A549 (cell line): ENCODE measurements at regions not wholly inside any gene's neighbourhood (a gene's known extent, or its start where the extent isn't known, plus 50 kb on each side); places are given as distances from the start of the nearest gene placed in this dataset.

Experiments used
- CTCF ChIP-seq: fragments of >200 bp; sonication (Bioruptor Twin); formaldehyde crosslinking; IDR thresholded peaks from 3 replicates; pipeline ENCODE4 v1.5.1; 2016
- KDM5A ChIP-seq: fragments of 200-600 bp; sonication (generic); IDR thresholded peaks from 2 replicates; pipeline ENCODE4 v1.6.1; 2016; ENCODE audit warnings: antibody characterized with exemption, mild to moderate bottlenecking
- POLR2A ChIP-seq: IDR thresholded peaks from 2 replicates; pipeline ENCODE4 v1.6.1; 2012; ENCODE audit warnings: mild to moderate bottlenecking, low read length
- POLR2AphosphoS2 ChIP-seq: conservative IDR thresholded peaks from 2 replicates; pipeline ENCODE4 v1.6.1; 2012; ENCODE audit warnings: low read length, improper control_type of control experiment, inconsistent platforms
- RAD21 ChIP-seq, 2 experiments: fragments of >200 bp in 1 of 2; sonication (Bioruptor Twin) in 1 of 2; formaldehyde crosslinking in 1 of 2; IDR thresholded peaks in 1 of 2; conservative IDR thresholded peaks in 1 of 2; 2 replicates in 1 of 2; 3 replicates in 1 of 2; pipeline ENCODE4 v1.6.1; 2012 to 2018; ENCODE audit warnings: inconsistent platforms in 1 of 2
- SMC3 ChIP-seq: fragments of >200 bp; sonication (Bioruptor Twin); formaldehyde crosslinking; IDR thresholded peaks from 3 replicates; pipeline ENCODE4 v1.6.1; 2018; ENCODE audit warnings: inconsistent platforms

DNA sequence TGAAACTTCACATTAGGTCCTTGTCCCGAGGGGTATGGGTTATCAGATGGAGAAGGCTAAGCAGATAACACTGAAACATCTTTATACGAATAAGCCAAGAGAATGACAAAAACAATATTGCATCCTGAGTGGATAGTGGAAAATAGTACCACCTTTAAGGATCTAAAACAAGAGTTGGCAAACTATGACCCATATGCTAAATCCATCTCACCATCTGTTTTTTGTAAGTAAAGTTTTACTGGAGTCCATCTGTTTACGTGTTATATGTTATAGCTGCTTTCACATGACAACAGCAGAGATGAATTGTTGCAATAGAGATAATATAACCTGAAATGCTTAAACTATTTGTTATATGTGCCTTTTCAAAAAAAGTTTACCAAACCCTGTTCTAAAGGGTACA, 76.1 kb upstream of the TRDN start:
- TF ChIP-seq CTCF, result no peak
- TF ChIP-seq KDM5A, result no peak
- no peak for TF ChIP-seq POLR2AphosphoS2
- no peak for TF ChIP-seq SMC3
- no peak for TF ChIP-seq RAD21 (conservative IDR thresholded peaks at IDR 0.05 in 1 of 2, IDR thresholded peaks at IDR 0.05 in 1 of 2)
- TF ChIP-seq POLR2A, result no peak
